ENCODE measurements at regions not wholly inside any gene's neighbourhood (a gene's known extent, or its start where the extent isn't known, plus 50 kb on each side); places are given as distances from the start of the nearest gene placed in this dataset.
"Not testable (repeated sequence)": the region's sequence is repeated elsewhere in the genome, so short reads cannot be mapped to it uniquely, and the experiment has no call there.

DNA sequence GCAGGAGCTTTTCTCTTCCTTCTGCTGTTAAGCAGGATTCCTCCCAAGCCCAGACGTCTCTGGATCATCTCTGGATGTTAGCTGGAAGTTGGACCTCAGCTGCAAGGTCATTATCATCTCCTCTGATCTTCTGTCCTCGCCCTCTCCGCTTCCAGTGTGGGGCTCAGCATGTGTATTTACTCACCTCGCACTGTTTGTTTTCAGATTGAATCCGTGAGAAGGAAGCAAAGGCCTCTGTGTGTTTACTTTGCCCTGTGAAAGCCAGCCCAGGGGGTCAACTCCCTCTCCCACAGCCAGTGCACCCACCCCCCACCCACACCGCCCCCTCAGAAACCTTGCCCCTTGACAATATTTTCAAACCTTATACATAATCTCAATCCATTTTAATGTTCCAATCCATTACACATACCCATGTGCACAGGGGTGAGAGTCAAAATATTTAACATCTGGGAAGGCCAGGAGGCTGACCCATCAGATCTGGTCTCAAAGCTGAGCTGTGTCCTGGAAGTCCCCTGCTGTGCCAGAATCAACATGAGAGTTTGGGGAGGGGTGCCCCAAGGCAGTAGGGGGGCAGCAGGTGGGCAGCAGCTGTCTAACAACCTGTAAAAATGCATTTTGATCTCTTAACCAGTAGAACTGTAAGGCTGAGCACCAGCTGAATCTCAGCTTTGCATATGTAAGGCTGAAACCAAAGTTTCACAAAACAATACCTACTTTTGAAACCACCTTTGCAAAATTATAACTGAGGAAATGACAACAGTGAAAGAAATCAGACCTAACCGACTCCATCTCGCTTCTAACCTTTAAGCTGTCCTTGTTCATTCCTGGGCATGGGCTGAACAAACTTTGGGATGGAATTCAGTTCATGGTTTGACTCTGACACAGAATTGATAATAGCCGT, 157.9 kb downstream of the ZNF664 start:
- peak; percentile 58 to 74 for DNase-seq

DNA sequence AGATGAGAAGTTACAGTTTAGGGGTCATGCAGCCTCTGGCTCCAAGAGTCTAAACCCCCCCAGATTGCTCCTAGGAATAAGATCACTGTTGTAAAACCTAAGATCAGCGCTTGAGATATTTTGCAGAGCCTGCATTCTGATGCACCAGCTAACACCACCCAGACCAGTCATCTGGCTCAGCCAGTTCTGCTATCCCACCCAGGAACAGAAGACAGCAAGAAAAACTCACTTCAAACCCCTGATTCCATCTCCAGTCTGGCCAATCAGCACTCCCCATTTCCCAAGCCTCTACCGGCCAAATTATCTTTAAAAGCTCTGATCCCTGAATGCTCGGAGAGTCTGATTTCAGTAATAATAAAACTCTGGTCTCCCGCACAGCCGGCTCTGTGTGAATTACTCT, 158.6 kb downstream of the ZNF664 start:
- no peak for DNase-seq

DNA sequence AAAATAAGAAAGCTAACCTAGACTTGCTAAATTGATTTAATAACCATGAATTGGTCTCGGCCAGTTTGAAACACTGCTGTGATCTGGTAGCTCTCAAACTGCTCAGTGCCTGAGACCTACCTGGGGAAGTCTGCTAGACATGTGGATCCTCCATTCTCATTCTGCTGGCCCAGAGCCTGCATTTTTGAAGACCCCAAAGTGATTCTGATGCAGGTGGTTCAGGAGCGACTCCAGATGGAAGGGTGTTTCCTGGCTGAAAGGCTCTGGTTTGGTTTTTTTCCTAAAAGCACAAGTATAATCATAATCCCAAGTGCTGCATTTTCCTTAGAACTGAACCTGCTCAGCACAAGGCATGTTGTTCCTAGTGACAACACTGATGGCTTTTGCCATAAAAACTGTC, 159.5 kb downstream of the ZNF664 start:
- DNase-seq, result no peak

DNA sequence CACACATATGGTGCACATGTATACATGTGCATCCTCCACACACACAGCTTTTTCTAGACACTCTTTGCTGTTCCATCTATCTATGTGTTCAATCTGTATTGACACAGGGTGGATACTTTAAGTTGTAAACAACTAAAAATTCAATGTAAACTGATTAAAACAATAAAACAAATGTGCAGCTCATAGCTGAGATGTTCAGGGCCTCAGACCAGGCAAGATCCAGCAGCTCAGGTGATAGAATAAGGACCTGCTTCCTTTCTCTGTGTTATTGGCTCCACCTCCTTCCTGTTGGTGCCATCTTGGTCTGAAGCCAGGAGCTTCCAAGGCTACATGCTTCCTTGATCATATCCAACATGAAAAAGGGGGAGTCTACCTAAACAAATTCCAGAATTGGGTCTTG, 158.1 kb upstream of the RFLNA start:
- DNase-seq, result no peak

DNA sequence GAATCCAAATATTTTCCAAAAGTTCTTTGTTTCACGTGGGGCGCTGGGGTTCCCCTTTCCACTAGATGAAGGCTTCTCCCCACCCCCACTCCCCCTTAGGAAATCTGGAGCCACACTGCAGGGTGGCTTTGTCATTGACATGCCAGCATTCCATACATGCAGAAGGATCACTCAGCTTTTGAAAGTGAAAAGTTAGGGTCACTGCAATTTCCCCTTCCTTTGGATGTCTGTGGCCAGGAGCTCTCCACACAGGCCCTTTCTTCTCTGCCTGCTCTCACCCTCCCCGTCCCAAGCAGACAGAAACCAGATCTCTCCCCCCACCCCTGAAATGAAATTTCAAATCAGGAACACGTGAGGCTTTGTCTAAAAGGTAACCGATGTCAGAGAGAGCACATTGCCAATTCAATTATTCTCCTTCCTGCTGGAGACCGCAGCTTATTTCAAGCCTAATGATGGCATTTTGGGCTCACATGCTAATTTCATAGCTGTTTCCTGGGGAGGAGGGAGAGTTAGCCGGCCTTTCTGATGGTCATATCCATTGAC, 153.9 kb upstream of the RFLNA start:
- no peak for DNase-seq

DNA sequence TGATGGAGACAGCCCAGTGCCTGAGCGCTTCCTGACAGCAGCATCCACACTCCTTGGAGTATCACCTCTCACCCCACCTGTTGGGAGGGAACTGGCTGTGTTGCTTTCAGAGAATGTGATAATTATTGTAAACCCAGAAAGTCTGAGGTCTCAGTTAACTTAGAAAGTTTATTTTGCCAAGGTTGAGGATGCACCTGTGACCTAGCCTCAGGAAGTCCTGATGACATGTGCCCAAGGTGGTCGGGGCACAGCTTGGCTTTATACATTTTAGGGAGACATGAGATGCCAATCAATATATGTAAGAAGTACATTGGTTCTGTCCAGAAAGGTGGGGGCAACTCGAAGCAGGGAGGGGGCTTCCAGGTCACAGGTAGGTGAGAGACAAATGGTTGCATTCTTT, 153.3 kb upstream of the RFLNA start:
- DNase-seq, result not testable (repeated sequence)

DNA sequence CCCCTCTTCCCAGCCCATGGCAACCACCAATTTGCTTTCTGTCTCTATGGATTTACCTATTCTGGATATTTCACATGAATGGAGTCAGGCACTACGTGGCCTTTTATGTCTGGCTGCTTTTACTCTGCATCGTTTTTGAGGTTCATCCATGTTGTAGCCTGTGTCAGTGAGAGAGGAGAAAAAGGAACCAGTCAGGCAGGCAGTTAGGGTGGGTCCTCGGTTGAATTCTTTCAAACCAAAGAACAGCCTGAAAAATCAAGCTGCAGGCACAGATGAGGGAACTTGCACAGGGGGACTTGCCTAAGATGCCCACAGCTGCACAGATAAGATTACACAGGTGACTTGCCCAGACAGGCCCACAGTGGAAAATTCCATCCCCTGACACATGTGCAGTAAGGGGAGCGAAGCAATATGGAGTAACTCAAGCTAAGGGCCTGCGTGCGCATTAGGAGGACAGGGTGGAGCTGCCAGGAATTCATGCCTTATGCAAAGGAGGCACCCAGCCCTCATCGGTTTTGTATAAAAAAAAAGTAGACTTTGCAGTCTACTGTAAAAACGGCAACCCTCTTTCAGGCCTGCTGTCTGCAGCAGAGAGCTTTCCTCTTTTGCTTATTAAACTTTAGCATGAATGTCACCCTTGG, 152.4 kb upstream of the RFLNA start:
- DNase-seq, result no peak

DNA sequence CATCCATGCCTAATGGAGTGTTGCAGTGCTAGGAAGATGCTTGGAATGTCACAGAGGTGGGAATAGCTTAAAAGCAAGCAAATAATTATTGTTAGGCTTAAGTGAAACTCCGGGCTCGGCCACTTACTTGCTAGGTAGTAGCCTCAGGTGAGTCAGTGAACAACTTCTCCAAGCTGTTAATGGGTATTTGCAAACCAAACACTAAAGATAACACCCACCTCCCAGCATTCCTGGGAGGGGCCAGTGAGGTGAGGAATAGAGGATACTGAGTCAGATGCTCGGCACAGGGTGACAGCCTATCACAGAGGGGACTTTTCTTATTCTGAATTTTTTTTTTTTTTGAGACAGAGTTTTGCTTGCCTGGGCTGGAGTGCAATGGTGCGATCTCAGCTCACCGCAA, 151.2 kb upstream of the RFLNA start:
- DNase-seq, result no peak

DNA sequence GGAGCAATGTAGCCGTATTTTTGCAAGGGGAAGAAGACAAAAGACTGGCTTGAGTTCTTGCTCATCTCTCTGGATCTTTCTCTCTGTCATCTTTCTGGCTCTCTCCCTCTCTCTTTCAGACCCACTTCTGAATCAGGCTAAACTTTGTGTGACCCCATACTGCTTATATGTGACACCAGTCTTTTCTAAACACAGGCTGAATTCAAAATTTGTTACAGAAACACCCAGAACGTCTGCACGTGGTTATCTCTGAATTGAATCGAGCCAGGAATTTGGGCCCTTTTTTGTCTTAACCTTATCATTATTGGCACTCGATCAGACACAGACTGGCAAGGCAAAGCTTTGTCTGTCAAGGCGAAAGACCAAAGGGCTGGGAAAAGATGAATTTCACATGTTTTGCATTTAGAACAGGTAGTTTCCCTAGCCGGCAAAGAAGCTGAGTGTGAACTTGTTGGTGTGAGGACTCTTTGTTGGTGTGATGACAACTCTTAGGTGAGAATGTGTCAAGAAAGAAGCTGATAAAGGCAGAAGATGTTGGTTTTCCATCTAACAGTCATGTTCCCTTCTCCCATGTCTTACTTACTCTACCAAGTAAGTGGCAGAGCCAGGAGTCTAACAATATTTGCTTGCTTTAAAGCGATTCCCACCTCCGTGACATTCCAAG, 150.2 kb upstream of the RFLNA start:
- DNase-seq, result no peak

DNA sequence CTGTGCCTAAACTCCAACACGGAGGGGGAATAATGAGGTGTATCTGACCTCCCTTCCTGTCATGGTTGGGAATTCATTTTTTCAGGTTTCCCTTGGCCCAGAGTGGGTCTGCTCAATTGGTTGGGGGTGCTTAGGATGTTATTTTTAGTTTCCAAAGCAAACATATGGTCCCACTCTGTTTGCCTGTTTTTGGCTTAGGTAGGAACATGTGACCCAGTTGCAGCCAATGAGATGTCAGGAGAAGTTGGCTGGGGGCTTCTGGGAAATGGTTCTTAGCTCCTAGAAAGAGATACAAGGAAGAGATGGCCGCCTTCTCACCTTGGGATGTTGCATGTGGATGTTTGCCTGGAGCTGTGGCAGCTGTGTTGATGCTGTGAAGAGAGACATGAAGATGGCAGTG, 147.9 kb upstream of the RFLNA start:
- no peak for DNase-seq

DNA sequence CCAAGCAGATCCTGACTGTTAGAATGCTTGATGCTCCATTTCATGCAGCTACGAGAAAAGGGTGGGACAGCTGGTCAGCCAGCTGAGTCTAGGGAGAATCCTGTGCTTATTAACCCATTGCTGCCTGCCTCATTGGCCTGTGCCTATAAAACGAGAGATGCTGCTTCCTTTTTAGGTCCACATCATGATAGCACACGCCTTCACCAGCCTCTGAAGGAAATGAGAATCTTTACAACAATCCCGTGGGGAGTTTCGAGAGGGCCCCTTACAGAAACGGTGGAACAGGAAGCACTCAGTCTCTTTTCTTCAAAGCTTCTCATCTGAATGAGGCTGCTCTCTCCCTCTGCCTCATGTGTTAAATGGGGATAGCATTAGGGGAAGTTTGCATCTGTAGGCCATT, 147.3 kb upstream of the RFLNA start:
- DNase-seq, result no peak

DNA sequence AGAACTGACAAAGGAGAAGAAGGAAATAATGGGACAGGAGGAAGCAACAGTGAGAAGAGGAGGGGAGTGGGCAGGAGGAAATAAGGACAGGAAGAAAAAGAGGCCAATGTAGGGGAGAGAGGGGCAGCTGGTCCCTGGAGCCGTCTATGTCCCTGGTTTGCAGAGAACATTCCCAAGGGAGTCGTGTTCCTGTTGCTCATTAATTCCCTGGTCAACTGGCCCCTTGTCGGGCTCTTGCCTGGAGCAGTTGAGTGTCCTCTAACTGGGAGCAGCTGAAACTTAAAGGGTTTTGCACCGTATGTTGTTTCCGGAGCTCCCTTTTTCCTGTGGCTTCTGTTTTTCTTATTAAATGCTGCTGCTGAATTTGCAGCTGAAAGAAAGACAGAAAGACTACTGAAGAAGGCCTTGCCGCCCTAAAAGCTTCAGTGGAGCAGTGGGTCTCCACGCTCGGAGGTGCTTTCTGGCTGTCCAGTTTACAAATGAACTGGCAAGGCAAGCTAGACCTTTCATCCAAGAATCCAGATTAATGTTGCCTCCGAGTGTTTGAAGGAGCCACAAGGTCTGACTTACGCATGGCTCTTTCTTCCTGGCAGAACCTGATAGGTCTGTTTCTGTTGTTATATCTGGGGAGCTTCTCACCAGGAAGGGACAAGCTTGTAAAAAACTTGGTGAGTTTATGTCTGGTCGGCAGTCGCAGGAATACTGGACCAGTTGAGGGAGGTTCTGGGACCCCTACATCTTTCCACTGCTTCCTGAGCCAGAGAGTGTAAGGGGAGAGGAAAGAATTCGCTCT, 146.2 kb upstream of the RFLNA start:
- no peak for DNase-seq

DNA sequence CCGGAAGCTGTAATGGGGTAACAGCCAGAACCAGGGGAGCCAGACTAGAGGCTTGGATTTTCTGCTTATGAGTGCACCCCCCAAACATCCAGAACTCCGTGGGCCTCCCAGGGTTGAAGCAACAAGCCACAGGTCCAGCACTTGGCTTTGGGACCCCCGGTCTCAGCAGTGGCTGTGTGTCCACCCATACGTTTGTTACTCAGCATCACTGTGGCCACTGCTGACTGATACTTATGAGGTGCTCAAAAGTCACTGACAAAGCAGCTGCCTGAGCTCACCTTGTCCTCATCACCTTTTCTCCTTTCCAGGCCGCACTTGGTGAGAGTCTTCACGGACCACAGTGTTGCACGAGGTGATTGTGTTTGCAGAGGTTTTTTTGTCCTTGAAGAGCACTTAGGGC, 145.6 kb upstream of the RFLNA start:
- no peak for DNase-seq

DNA sequence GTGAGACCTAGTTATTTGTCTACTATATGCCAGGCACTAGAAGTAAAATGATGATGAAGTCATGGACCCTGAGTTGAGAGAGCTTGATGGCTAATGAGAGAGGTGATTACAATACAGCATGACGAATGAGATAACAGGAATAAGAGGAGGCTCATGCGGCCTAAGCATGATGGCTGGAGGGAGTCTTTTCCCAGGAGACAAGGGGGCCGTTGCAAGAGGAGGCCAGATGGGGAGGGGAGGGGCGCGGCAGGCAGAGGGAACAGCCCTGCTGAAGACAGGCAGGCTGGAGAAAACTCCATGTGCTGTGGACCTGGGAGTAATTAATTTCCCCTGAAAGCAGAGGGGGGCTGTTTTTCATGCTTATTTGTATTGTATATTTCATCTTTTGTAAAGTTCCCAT, 144.7 kb upstream of the RFLNA start:
- no peak for DNase-seq

DNA sequence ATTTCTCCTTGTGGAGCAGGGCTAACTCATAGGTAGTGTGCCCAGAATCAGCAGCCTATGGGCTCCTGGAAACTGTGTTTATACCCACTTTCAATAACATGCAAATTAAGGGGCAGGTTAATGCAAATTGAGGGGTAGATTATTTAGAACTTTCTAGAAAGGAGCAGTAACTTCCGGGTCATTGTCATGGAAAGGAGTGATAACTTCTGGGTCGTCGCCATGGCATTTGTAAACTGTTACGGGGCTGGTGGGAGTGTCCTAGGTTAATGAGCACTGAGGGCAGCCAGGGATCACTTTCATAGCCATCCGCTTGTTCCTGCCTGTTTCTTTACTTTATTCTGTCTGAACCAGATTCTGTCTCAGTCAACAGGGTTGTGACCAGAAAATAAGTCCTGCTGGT, 143.3 kb upstream of the RFLNA start:
- DNase-seq, result no peak

DNA sequence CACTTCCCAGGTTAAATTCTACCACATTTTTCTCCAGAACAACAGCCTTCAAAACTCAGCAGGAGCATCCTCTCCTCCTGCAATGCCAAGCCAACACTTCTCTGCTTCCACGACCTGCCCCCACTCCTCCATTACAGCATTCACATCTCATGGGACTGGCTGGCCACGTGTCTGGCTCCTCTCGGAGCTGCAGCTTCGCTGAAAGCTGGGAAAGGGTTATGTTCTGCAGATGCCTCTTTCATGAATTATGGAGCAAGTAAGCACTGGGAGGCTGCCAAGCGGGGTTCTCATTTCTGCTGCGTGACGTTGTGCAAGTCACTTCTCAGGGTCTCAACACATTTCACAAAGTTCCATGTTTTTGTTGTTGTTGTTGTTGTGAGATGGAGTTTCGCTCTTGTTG, 142.2 kb upstream of the RFLNA start:
- no peak for DNase-seq

DNA sequence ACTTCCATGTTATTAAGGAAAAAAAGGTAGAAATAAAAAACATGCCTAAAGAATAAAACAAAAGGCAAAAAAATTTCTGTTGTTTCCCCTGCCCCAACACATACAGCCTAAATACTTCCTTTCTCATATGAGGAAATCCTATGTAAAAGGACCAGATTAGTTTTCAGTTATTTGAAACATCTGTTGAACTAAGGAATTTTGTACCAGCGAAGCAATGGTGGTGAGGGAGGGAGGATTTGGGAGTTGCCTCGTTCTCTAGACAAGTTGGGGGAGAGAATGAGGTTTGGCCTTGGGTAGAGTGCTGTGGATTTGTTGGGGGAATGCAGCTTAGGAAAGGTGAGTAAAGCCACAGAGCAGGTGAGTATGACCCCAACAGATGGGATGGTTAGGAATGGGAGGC, 141.5 kb upstream of the RFLNA start:
- DNase-seq, result no peak

DNA sequence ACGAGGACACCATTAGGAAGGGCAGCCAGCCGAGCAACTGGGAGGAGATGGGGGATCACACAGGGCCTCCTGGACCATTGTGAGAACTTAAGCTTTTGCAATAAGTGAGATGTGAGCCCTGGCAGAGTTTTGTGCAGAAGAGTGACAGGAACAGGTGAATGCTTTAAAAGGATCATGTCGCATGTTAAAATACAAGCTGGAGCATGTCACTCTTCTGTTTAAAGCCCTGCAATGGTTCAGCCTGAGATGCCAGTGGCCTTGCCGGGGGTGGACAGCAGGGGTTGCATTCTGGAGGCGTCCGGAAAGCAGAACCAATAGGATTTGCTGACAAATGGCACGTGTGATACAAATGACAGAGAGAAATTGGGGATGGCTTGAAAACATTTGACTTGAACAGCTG, 137.5 kb upstream of the RFLNA start:
- DNase-seq, result no peak

DNA sequence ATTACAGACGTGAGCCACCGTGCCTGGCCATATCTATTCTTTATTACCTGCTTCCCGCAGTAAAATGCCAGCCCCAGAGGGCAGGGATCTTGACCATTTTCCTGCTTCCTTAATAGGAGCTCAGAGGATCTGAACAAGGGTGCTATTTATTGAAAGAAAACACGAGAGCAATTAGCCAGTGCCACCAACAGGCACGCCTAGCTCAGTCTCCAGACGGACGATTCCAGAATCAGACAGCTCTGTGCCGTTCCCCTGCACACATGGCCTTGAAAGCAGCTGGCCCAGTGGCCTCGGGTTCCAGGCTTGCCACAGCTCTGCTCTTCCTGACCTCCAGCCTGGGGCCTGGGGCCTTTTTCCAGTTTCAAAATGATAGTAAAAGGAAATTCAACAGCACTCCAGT, 135.2 kb upstream of the RFLNA start:
- no peak for DNase-seq

DNA sequence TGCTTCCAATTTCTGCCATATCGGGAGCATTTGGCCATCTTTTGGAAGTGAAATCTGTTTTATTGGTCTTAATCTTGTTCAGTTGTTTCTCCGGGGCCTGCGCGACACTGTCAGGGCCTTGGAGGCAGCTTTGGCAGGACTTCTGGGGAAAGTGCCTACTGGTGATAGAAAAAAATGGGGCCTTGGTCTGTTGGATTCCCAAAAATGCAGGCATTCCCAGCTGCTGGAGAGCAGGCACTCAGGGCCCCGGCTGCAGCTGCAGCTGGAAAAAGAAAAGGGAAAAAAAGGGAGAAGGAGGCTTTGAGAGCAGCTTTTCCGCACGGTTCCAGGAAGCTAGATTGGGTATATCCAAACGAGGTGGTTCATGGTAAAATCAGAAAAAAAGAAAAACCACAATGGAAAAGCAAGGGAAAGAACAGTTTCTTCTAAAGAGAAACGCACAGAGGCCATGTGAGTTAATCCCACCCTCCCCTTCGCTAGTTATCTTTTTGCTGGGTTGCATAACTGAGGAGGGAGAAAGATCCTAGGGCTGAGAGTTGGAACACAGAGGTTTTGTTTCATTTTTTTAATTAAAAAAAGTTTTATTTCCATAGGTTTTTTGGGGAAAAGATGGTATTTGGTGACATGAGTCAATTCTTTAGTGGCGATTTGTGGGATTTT, 134.7 kb upstream of the RFLNA start:
- DNase-seq, result no peak

DNA sequence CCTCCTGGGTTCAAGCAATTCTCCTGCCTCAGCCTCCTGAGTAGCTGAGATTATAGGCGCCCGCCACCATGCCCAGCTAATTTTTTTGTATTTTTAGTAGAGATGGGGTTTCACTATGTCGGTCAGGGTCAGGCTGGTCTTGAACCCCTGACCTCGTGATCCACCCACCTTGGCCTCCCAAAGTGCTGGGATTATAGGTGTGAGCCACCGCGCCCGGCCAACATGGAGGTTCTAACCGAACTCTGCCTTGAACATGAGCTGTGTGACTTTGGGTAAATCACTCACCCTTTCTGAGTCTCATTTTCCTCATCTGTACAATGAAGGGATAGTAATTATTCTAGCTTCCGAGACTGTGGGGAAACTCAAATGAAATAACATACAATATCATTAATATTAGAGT, 133.5 kb upstream of the RFLNA start:
- DNase-seq, result not testable (repeated sequence)
